ENCODE measurements at regions not wholly inside any gene's neighbourhood (a gene's known extent, or its start where the extent isn't known, plus 50 kb on each side); places are given as distances from the start of the nearest gene placed in this dataset.
"Not testable (repeated sequence)": the region's sequence is repeated elsewhere in the genome, so short reads cannot be mapped to it uniquely, and the experiment has no call there.

GRCh38 chr3:36165509-36166290, 214.6 kb upstream of the STAC start:
- H3K27ac Mint-ChIP-seq, result no peak overlapping the region

GRCh38 chr3:36166477-36166876, 213.8 kb upstream of the STAC start:
- no peak overlapping the region for H3K4me3 Mint-ChIP-seq
- DNase-seq (ENCODE audit: low spot score in 2 of 2), result no peak
- no peaks in the 10 kb centered on the region for H3K27me3 Mint-ChIP-seq
- H3K27ac Mint-ChIP-seq, result no peak overlapping the region
- ATAC-seq (ENCODE audit: low read depth), result no peak
- H3K4me1 Mint-ChIP-seq, result no peaks in the 10 kb centered on the region
- no peaks in the 10 kb centered on the region for H3K9me3 Mint-ChIP-seq
- H3K36me3 Mint-ChIP-seq, result no peaks in the 10 kb centered on the region

More at GRCh38 chr3:36165509-36166290, 214.6 kb upstream of the STAC start:
- no peak for ATAC-seq (ENCODE audit: low read depth)
- Mint-ChIP-seq H3K4me3 (no peak overlapping the region), H3K4me1 (no peaks in the 10 kb centered on the region), H3K9me3 (no peaks in the 10 kb centered on the region), H3K36me3 (no peaks in the 10 kb centered on the region), H3K27me3 (no peaks in the 10 kb centered on the region)
- no peak for DNase-seq (ENCODE audit: low spot score in 2 of 2)

- DNase-seq (ENCODE audit: low spot score in 2 of 2) (no peak), ATAC-seq (ENCODE audit: low read depth) (no peak)
- no peaks in the 10 kb centered on the region for H3K4me1 Mint-ChIP-seq
- no peak overlapping the region for H3K27ac Mint-ChIP-seq
- no peak overlapping the region for H3K4me3 Mint-ChIP-seq
- H3K9me3 Mint-ChIP-seq, result no peaks in the 10 kb centered on the region
- H3K27me3 Mint-ChIP-seq, result no peaks in the 10 kb centered on the region
- H3K36me3 Mint-ChIP-seq, result no peaks in the 10 kb centered on the region
Observed at GRCh38 chr3:36172699-36173098, 207.6 kb upstream of the STAC start.

GRCh38 chr3:36175113-36175812, 205.0 kb upstream of the STAC start:
- Mint-ChIP-seq H3K27ac (no peak overlapping the region), H3K36me3 (no peaks in the 10 kb centered on the region), H3K4me1 (no peaks in the 10 kb centered on the region), H3K4me3 (no peak overlapping the region), H3K9me3 (no peaks in the 10 kb centered on the region), H3K27me3 (no peaks in the 10 kb centered on the region)
- ATAC-seq (ENCODE audit: low read depth) (no peak), DNase-seq (ENCODE audit: low spot score in 2 of 2) (no peak)

- H3K27ac Mint-ChIP-seq, result no peak overlapping the region
- no peaks in the 10 kb centered on the region for H3K36me3 Mint-ChIP-seq
- ATAC-seq (ENCODE audit: low read depth), result no peak
- no peak for DNase-seq (ENCODE audit: low spot score in 2 of 2)
- no peaks in the 10 kb centered on the region for H3K4me1 Mint-ChIP-seq
- no peaks in the 10 kb centered on the region for H3K9me3 Mint-ChIP-seq
- no peaks in the 10 kb centered on the region for H3K27me3 Mint-ChIP-seq
- H3K4me3 Mint-ChIP-seq, result no peak overlapping the region
Observed at GRCh38 chr3:36175916-36176461, 204.3 kb upstream of the STAC start.

- no peak overlapping the region for H3K4me3 Mint-ChIP-seq
- H3K9me3 Mint-ChIP-seq, result peaks cover 1% of the 10 kb centered on the region
- H3K27me3 Mint-ChIP-seq, result no peaks in the 10 kb centered on the region
- ATAC-seq (ENCODE audit: low read depth) (no peak), DNase-seq (ENCODE audit: low spot score in 2 of 2) (no peak)
- no peak overlapping the region for H3K27ac Mint-ChIP-seq
- no peaks in the 10 kb centered on the region for H3K36me3 Mint-ChIP-seq
- H3K4me1 Mint-ChIP-seq, result no peaks in the 10 kb centered on the region
Observed at GRCh38 chr3:36178018-36178417, 202.3 kb upstream of the STAC start.

- Mint-ChIP-seq H3K4me3 (no peak overlapping the region), H3K27ac (no peak overlapping the region), H3K27me3 (no peaks in the 10 kb centered on the region), H3K9me3 (peaks cover 6% of the 10 kb centered on the region), H3K36me3 (no peaks in the 10 kb centered on the region), H3K4me1 (no peaks in the 10 kb centered on the region)
- ATAC-seq (ENCODE audit: low read depth), result no peak
- no peak for DNase-seq (ENCODE audit: low spot score in 2 of 2)
Observed at GRCh38 chr3:36182024-36182423, 198.3 kb upstream of the STAC start.

- not testable (repeated sequence) for DNase-seq (ENCODE audit: low spot score in 2 of 2); H3K27me3 Mint-ChIP-seq; H3K4me3 Mint-ChIP-seq; ATAC-seq (ENCODE audit: low read depth); H3K9me3 Mint-ChIP-seq; H3K27ac Mint-ChIP-seq; H3K36me3 Mint-ChIP-seq; H3K4me1 Mint-ChIP-seq
Observed at GRCh38 chr3:36187197-36187596, 193.1 kb upstream of the STAC start.

GRCh38 chr3:36192901-36193300, 187.4 kb upstream of the STAC start:
- Mint-ChIP-seq H3K4me3 (no peak overlapping the region), H3K9me3 (peaks cover 6% of the 10 kb centered on the region), H3K27me3 (peaks cover 4% of the 10 kb centered on the region), H3K4me1 (no peaks in the 10 kb centered on the region), H3K27ac (no peak overlapping the region), H3K36me3 (no peaks in the 10 kb centered on the region)
- no peak for DNase-seq (ENCODE audit: low spot score in 2 of 2)
- ATAC-seq (ENCODE audit: low read depth), result no peak

- no peaks in the 10 kb centered on the region for H3K4me1 Mint-ChIP-seq
- no peak for ATAC-seq (ENCODE audit: low read depth)
- H3K27me3 Mint-ChIP-seq, result peaks cover 4% of the 10 kb centered on the region
- no peak overlapping the region for H3K4me3 Mint-ChIP-seq
- peaks cover 6% of the 10 kb centered on the region for H3K9me3 Mint-ChIP-seq
- DNase-seq (ENCODE audit: low spot score in 2 of 2), result no peak
- H3K36me3 Mint-ChIP-seq, result no peaks in the 10 kb centered on the region
- no peak overlapping the region for H3K27ac Mint-ChIP-seq
Observed at GRCh38 chr3:36193448-36193847, 186.9 kb upstream of the STAC start.

GRCh38 chr3:36196058-36196457, 184.2 kb upstream of the STAC start:
- DNase-seq (ENCODE audit: low spot score in 2 of 2) (no peak), ATAC-seq (ENCODE audit: low read depth) (no peak)
- Mint-ChIP-seq H3K36me3 (no peaks in the 10 kb centered on the region), H3K27ac (no peak overlapping the region), H3K9me3 (peaks cover 4% of the 10 kb centered on the region), H3K4me3 (no peak overlapping the region), H3K27me3 (peaks cover 4% of the 10 kb centered on the region), H3K4me1 (no peaks in the 10 kb centered on the region)

- H3K36me3 Mint-ChIP-seq, result no peaks in the 10 kb centered on the region
Observed at GRCh38 chr3:36197151-36197550, 183.2 kb upstream of the STAC start.

GRCh38 chr3:36201546-36201945, 178.8 kb upstream of the STAC start:
- DNase-seq (ENCODE audit: low spot score in 2 of 2) (no peak), ATAC-seq (ENCODE audit: low read depth) (no peak)
- Mint-ChIP-seq H3K27me3 (peaks cover 1% of the 10 kb centered on the region), H3K4me1 (no peaks in the 10 kb centered on the region), H3K27ac (no peak overlapping the region), H3K9me3 (no peaks in the 10 kb centered on the region), H3K36me3 (no peaks in the 10 kb centered on the region), H3K4me3 (no peak overlapping the region)

More at GRCh38 chr3:36197151-36197550, 183.2 kb upstream of the STAC start:
- Mint-ChIP-seq H3K4me1 (no peaks in the 10 kb centered on the region), H3K9me3 (peaks cover 4% of the 10 kb centered on the region), H3K4me3 (no peak overlapping the region), H3K27ac (no peak overlapping the region), H3K27me3 (peaks cover 4% of the 10 kb centered on the region)
- no peak for ATAC-seq (ENCODE audit: low read depth)
- no peak for DNase-seq (ENCODE audit: low spot score in 2 of 2)

GRCh38 chr3:36206956-36207580, 173.2 kb upstream of the STAC start:
- Mint-ChIP-seq H3K27ac (no peak overlapping the region), H3K4me1 (no peaks in the 10 kb centered on the region), H3K27me3 (peaks cover 1% of the 10 kb centered on the region), H3K9me3 (no peaks in the 10 kb centered on the region), H3K4me3 (no peak overlapping the region), H3K36me3 (no peaks in the 10 kb centered on the region)
- ATAC-seq (ENCODE audit: low read depth), result no peak
- no peak for DNase-seq (ENCODE audit: low spot score in 2 of 2)

Measured in memory B cell (primary cell).